WTC11 (cell line): ENCODE measurements at regions not wholly inside any gene's neighbourhood (a gene's known extent, or its start where the extent isn't known, plus 50 kb on each side); places are given as distances from the start of the nearest gene placed in this dataset.
A peak's percentile ranks its signal among the peaks of the same experiment; 100 is the strongest.

Experiments used
- ATAC-seq: fragments of 200-7000 bp; cut with Tn5 transposase; 2 replicates; pipeline ENCODE4 v1.10.0; 2021; ENCODE audit warnings: mild to moderate bottlenecking, moderate library complexity
- CTCF ChIA-PET: fragments of 300-600 bp; sonication (Branson Sonifier 250); formaldehyde crosslinking; loops from one replicate; lab custom pipeline; 2021; ENCODE audit warnings: antibody characterized with exemption; lab: Charles Lee
- POLR2A ChIA-PET: fragments of 350-600 bp; sonication (Branson Sonifier 250); formaldehyde crosslinking; loops from one replicate; lab custom pipeline; 2021; ENCODE audit warnings: antibody characterized with exemption; lab: Charles Lee
- DNase-seq: peaks from one replicate; pipeline ENCODE4 v3.0.0; 2021; ENCODE audit warnings: low spot score
- H3K27ac Mint-ChIP-seq: 2 replicates; pipeline ENCODE4 v1.8.0; 2021; ENCODE audit warnings: mixed read lengths
- H3K27me3 Mint-ChIP-seq: 2 replicates; pipeline ENCODE4 v1.8.0; 2021; ENCODE audit warnings: low read depth, mild to moderate bottlenecking, moderate library complexity, mixed read lengths
- H3K36me3 Mint-ChIP-seq: 2 replicates; pipeline ENCODE4 v1.8.0; 2021; ENCODE audit warnings: mixed read lengths
- H3K4me1 Mint-ChIP-seq: 2 replicates; pipeline ENCODE4 v1.8.0; 2022; ENCODE audit warnings: mixed read lengths
- H3K4me3 Mint-ChIP-seq: 2 replicates; pipeline ENCODE4 v1.8.0; 2021; ENCODE audit warnings: mild to moderate bottlenecking, moderate library complexity, mixed read lengths
- H3K9me3 Mint-ChIP-seq: 2 replicates; pipeline ENCODE4 v1.8.0; 2021; ENCODE audit warnings: mixed read lengths
- ATF6 ChIP-seq: sonication (generic); formaldehyde crosslinking; IDR thresholded peaks from 2 replicates; pipeline ENCODE4 v1.8.1; 2023; ENCODE audit warnings: mild to moderate bottlenecking, missing genetic modification reagents
- CREB1 ChIP-seq: sonication (generic); formaldehyde crosslinking; IDR thresholded peaks from 2 replicates; pipeline ENCODE4 v1.8.0; 2023; ENCODE audit warnings: mild to moderate bottlenecking, missing genetic modification reagents
- ELF4 ChIP-seq: sonication (generic); formaldehyde crosslinking; IDR thresholded peaks from 2 replicates; pipeline ENCODE4 v1.8.1; 2022; ENCODE audit warnings: low read depth, mild to moderate bottlenecking, moderate library complexity, missing genetic modification reagents
- GTF2I ChIP-seq: fragments of 250-450 bp; sonication (Bioruptor Pico); conservative IDR thresholded peaks from 2 replicates; pipeline ENCODE4 v1.4.0; 2021; ENCODE audit warnings: mild to moderate bottlenecking
- IRF2 ChIP-seq: sonication (generic); formaldehyde crosslinking; IDR thresholded peaks from 2 replicates; pipeline ENCODE4 v1.8.0; 2022; ENCODE audit warnings: low read depth, missing genetic modification reagents, borderline replicate concordance
- KAT7 ChIP-seq: sonication (generic); formaldehyde crosslinking; IDR thresholded peaks from 2 replicates; pipeline ENCODE4 v1.8.1; 2023; ENCODE audit warnings: missing genetic modification reagents, mild to moderate bottlenecking, borderline replicate concordance
- MAX ChIP-seq: sonication (generic); formaldehyde crosslinking; IDR thresholded peaks from 2 replicates; pipeline ENCODE4 v1.8.0; 2022; ENCODE audit warnings: mild to moderate bottlenecking, missing genetic modification reagents
- PRRX2 ChIP-seq: fragments of 250-450 bp; sonication (Bioruptor Pico); IDR thresholded peaks from 2 replicates; pipeline ENCODE4 v1.8.0; 2021; ENCODE audit warnings: mild to moderate bottlenecking
- SP1 ChIP-seq: sonication (generic); formaldehyde crosslinking; conservative IDR thresholded peaks from 2 replicates; pipeline ENCODE4 v1.8.1; 2022; ENCODE audit warnings: missing genetic modification reagents
- STAT6 ChIP-seq: sonication (generic); formaldehyde crosslinking; conservative IDR thresholded peaks from 2 replicates; pipeline ENCODE4 v1.8.1; 2023; ENCODE audit warnings: mild to moderate bottlenecking, low read depth, missing genetic modification reagents, moderate library complexity
- TP53 ChIP-seq: sonication (generic); formaldehyde crosslinking; IDR thresholded peaks from 2 replicates; pipeline ENCODE4 v1.8.1; 2023; ENCODE audit warnings: mild to moderate bottlenecking, missing genetic modification reagents
- ZBTB43 ChIP-seq: sonication (generic); formaldehyde crosslinking; IDR thresholded peaks from 2 replicates; pipeline ENCODE4 v1.8.1; 2023; ENCODE audit warnings: mild to moderate bottlenecking, missing genetic modification reagents
- ZNF263 ChIP-seq: sonication (generic); formaldehyde crosslinking; IDR thresholded peaks from 2 replicates; pipeline ENCODE4 v1.8.1; 2022; ENCODE audit warnings: low read depth, mild to moderate bottlenecking, moderate library complexity, missing genetic modification reagents
- ZNF317 ChIP-seq: sonication (generic); formaldehyde crosslinking; IDR thresholded peaks from 2 replicates; pipeline ENCODE4 v1.8.1; 2023; ENCODE audit warnings: low read depth, mild to moderate bottlenecking, moderate library complexity, missing genetic modification reagents, borderline replicate concordance
- ZNF416 ChIP-seq: fragments of 250-450 bp; sonication (Bioruptor Pico); IDR thresholded peaks from 2 replicates; pipeline ENCODE4 v1.9.0; 2021; ENCODE audit warnings: mild to moderate bottlenecking, inconsistent platforms
- ZNF423 ChIP-seq: fragments of 250-450 bp; sonication (Bioruptor Pico); IDR thresholded peaks from 2 replicates; pipeline ENCODE4 v2.1.2; 2022; ENCODE audit warnings: mild to moderate bottlenecking, moderate library complexity
- TF ChIP-seq, protein P1 (sequence below): fragments of 250-450 bp; sonication (Bioruptor Pico); IDR thresholded peaks from 2 replicates; pipeline ENCODE4 v1.8.0; 2021; ENCODE audit warnings: mild to moderate bottlenecking
- TF ChIP-seq, protein P2 (sequence below): fragments of 250-450 bp; sonication (Bioruptor Pico); IDR thresholded peaks from 2 replicates; pipeline ENCODE4 v2.1.2; 2022; ENCODE audit warnings: mild to moderate bottlenecking, moderate library complexity
- TF ChIP-seq, protein P3 (sequence below): sonication (generic); formaldehyde crosslinking; IDR thresholded peaks from 2 replicates; pipeline ENCODE4 v1.8.1; 2023; ENCODE audit warnings: mild to moderate bottlenecking, missing genetic modification reagents, borderline replicate concordance
- TF ChIP-seq, protein P4 (sequence below): sonication (generic); formaldehyde crosslinking; IDR thresholded peaks from 2 replicates; pipeline ENCODE4 v1.8.1; 2022; ENCODE audit warnings: missing genetic modification reagents, borderline replicate concordance

GRCh38 chrX:52585892-52586291 is 68.8 kb downstream of the SSX7 start:
- no peak for DNase-seq
- Mint-ChIP-seq H3K4me3 (no peak overlapping the region), H3K9me3 (no peaks in the 10 kb centered on the region)
- TF ChIP-seq, protein P1, sequence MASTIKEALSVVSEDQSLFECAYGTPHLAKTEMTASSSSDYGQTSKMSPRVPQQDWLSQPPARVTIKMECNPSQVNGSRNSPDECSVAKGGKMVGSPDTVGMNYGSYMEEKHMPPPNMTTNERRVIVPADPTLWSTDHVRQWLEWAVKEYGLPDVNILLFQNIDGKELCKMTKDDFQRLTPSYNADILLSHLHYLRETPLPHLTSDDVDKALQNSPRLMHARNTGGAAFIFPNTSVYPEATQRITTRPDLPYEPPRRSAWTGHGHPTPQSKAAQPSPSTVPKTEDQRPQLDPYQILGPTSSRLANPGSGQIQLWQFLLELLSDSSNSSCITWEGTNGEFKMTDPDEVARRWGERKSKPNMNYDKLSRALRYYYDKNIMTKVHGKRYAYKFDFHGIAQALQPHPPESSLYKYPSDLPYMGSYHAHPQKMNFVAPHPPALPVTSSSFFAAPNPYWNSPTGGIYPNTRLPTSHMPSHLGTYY (CRISPR knock-in tag), result no peak
- TF ChIP-seq STAT6 (CRISPR knock-in tag), result no peak
- TF ChIP-seq MAX (CRISPR knock-in tag), result no peak
- TF ChIP-seq ZNF416 (CRISPR knock-in tag), result no peak
- TF ChIP-seq, protein P2, sequence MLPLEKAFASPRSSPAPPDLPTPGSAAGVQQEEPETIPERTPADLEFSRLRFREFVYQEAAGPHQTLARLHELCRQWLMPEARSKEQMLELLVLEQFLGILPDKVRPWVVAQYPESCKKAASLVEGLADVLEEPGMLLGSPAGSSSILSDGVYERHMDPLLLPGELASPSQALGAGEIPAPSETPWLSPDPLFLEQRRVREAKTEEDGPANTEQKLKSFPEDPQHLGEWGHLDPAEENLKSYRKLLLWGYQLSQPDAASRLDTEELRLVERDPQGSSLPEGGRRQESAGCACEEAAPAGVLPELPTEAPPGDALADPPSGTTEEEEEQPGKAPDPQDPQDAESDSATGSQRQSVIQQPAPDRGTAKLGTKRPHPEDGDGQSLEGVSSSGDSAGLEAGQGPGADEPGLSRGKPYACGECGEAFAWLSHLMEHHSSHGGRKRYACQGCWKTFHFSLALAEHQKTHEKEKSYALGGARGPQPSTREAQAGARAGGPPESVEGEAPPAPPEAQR (CRISPR knock-in tag), result no peak
- no peak for TF ChIP-seq ELF4 (CRISPR knock-in tag)
- no peak for TF ChIP-seq ZNF423
- no peak for TF ChIP-seq ZBTB43
- no peak for TF ChIP-seq SP1
- no peak for TF ChIP-seq CREB1 (CRISPR knock-in tag)
- no peak for TF ChIP-seq ZNF317 (CRISPR knock-in tag)
- TF ChIP-seq, all 79 proteins: peak for 0
- no peaks in the 10 kb centered on the region for H3K4me1 Mint-ChIP-seq
- no peaks in the 10 kb centered on the region for H3K27me3 Mint-ChIP-seq
- CTCF ChIA-PET, result no interaction called here
- H3K27ac Mint-ChIP-seq, result no peak overlapping the region
- ATAC-seq, result no peak
- POLR2A ChIA-PET, result no interaction called here
- no peaks in the 10 kb centered on the region for H3K36me3 Mint-ChIP-seq

GRCh38 chrX:52577464-52578173 is 60.8 kb upstream of the XAGE1B start:
- Mint-ChIP-seq H3K27ac (peak overlapping the region; percentile 23; the same call in 1 of the 2 replicates), H3K27me3 (no peaks in the 10 kb centered on the region), H3K9me3 (no peaks in the 10 kb centered on the region), H3K36me3 (no peaks in the 10 kb centered on the region), H3K4me3 (no peak overlapping the region), H3K4me1 (peaks cover 12% of the 10 kb centered on the region)
- DNase-seq, result no peak
- ChIA-PET POLR2A (no interaction called here), CTCF (no interaction called here)
- ATAC-seq, result no peak
- no peak for TF ChIP-seq GTF2I
- TF ChIP-seq, protein P3, sequence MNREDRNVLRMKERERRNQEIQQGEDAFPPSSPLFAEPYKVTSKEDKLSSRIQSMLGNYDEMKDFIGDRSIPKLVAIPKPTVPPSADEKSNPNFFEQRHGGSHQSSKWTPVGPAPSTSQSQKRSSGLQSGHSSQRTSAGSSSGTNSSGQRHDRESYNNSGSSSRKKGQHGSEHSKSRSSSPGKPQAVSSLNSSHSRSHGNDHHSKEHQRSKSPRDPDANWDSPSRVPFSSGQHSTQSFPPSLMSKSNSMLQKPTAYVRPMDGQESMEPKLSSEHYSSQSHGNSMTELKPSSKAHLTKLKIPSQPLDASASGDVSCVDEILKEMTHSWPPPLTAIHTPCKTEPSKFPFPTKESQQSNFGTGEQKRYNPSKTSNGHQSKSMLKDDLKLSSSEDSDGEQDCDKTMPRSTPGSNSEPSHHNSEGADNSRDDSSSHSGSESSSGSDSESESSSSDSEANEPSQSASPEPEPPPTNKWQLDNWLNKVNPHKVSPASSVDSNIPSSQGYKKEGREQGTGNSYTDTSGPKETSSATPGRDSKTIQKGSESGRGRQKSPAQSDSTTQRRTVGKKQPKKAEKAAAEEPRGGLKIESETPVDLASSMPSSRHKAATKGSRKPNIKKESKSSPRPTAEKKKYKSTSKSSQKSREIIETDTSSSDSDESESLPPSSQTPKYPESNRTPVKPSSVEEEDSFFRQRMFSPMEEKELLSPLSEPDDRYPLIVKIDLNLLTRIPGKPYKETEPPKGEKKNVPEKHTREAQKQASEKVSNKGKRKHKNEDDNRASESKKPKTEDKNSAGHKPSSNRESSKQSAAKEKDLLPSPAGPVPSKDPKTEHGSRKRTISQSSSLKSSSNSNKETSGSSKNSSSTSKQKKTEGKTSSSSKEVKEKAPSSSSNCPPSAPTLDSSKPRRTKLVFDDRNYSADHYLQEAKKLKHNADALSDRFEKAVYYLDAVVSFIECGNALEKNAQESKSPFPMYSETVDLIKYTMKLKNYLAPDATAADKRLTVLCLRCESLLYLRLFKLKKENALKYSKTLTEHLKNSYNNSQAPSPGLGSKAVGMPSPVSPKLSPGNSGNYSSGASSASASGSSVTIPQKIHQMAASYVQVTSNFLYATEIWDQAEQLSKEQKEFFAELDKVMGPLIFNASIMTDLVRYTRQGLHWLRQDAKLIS (CRISPR knock-in tag), result no peak
- TF ChIP-seq KAT7 (CRISPR knock-in tag), result no peak
- no peak for TF ChIP-seq TP53 (CRISPR knock-in tag)
- TF ChIP-seq ZNF263 (CRISPR knock-in tag), result no peak
- TF ChIP-seq, protein P4, sequence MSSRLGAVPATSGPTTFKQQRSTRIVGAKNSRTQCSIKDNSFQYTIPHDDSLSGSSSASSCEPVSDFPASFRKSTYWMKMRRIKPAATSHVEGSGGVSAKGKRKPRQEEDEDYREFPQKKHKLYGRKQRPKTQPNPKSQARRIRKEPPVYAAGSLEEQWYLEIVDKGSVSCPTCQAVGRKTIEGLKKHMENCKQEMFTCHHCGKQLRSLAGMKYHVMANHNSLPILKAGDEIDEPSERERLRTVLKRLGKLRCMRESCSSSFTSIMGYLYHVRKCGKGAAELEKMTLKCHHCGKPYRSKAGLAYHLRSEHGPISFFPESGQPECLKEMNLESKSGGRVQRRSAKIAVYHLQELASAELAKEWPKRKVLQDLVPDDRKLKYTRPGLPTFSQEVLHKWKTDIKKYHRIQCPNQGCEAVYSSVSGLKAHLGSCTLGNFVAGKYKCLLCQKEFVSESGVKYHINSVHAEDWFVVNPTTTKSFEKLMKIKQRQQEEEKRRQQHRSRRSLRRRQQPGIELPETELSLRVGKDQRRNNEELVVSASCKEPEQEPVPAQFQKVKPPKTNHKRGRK (CRISPR knock-in tag), result no peak
- no peak for TF ChIP-seq IRF2 (CRISPR knock-in tag)
- TF ChIP-seq PRRX2 (CRISPR knock-in tag), result no peak
- TF ChIP-seq ATF6 (CRISPR knock-in tag), result no peak
